ENCODE measurements at regions not wholly inside any gene's neighbourhood (a gene's known extent, or its start where the extent isn't known, plus 50 kb on each side); places are given as distances from the start of the nearest gene placed in this dataset.

GRCh38 chr13:69306766-69307165 lies 800.9 kb upstream of the ATXN8OS start:
- H3K4me3 Mint-ChIP-seq (ENCODE audit: low read depth): no peak overlapping the region
- no peaks in the 10 kb centered on the region for H3K4me1 Mint-ChIP-seq (ENCODE audit: low read depth)
- H3K27me3 Mint-ChIP-seq: no peaks in the 10 kb centered on the region
- no peaks in the 10 kb centered on the region for H3K36me3 Mint-ChIP-seq (ENCODE audit: insufficient read depth)
- peak; percentile 18 for TF ChIP-seq CTCF (IDR thresholded peaks at IDR 0.05; ENCODE audit: unreplicated experiment)
- DNase-seq (ENCODE audit: low spot score, unreplicated experiment): no peak
- no peaks in the 10 kb centered on the region for H3K9me3 Mint-ChIP-seq (ENCODE audit: low read depth)
- no peak overlapping the region for H3K27ac Mint-ChIP-seq

GRCh38 chr13:69300131-69300530 lies 807.5 kb upstream of the ATXN8OS start:
- DNase-seq (ENCODE audit: low spot score, unreplicated experiment): no peak
- Mint-ChIP-seq H3K4me1 (ENCODE audit: low read depth) (peaks cover 1% of the 10 kb centered on the region), H3K36me3 (ENCODE audit: insufficient read depth) (no peaks in the 10 kb centered on the region), H3K27ac (no peak overlapping the region), H3K27me3 (no peaks in the 10 kb centered on the region), H3K9me3 (ENCODE audit: low read depth) (no peaks in the 10 kb centered on the region), H3K4me3 (ENCODE audit: low read depth) (no peak overlapping the region)
- TF ChIP-seq CTCF (IDR thresholded peaks at IDR 0.05; ENCODE audit: unreplicated experiment): no peak

GRCh38 chr13:69296130-69296529 lies 811.5 kb upstream of the ATXN8OS start:
- Mint-ChIP-seq H3K4me3 (ENCODE audit: low read depth) (no peak overlapping the region), H3K9me3 (ENCODE audit: low read depth) (no peaks in the 10 kb centered on the region), H3K27ac (no peak overlapping the region), H3K4me1 (ENCODE audit: low read depth) (peaks cover 1% of the 10 kb centered on the region), H3K36me3 (ENCODE audit: insufficient read depth) (no peaks in the 10 kb centered on the region), H3K27me3 (no peaks in the 10 kb centered on the region)
- no peak for DNase-seq (ENCODE audit: low spot score, unreplicated experiment)
- TF ChIP-seq CTCF (IDR thresholded peaks at IDR 0.05; ENCODE audit: unreplicated experiment): no peak

- Mint-ChIP-seq H3K4me1 (ENCODE audit: low read depth) (peaks cover 1% of the 10 kb centered on the region), H3K36me3 (ENCODE audit: insufficient read depth) (no peaks in the 10 kb centered on the region), H3K9me3 (ENCODE audit: low read depth) (no peaks in the 10 kb centered on the region), H3K4me3 (ENCODE audit: low read depth) (no peak overlapping the region), H3K27ac (no peak overlapping the region), H3K27me3 (no peaks in the 10 kb centered on the region)
- DNase-seq (ENCODE audit: low spot score, unreplicated experiment): no peak
- no peak for TF ChIP-seq CTCF (IDR thresholded peaks at IDR 0.05; ENCODE audit: unreplicated experiment)
These were observed 814.7 kb upstream of the ATXN8OS start for GRCh38 chr13:69292789-69293425.

GRCh38 chr13:69291292-69291906 lies 816.2 kb upstream of the ATXN8OS start:
- Mint-ChIP-seq H3K9me3 (ENCODE audit: low read depth) (no peaks in the 10 kb centered on the region), H3K4me1 (ENCODE audit: low read depth) (peaks cover 1% of the 10 kb centered on the region), H3K27me3 (no peaks in the 10 kb centered on the region), H3K4me3 (ENCODE audit: low read depth) (no peak overlapping the region), H3K36me3 (ENCODE audit: insufficient read depth) (no peaks in the 10 kb centered on the region), H3K27ac (no peak overlapping the region)
- DNase-seq (ENCODE audit: low spot score, unreplicated experiment): no peak
- TF ChIP-seq CTCF (IDR thresholded peaks at IDR 0.05; ENCODE audit: unreplicated experiment): no peak

All from progenitor cell of endocrine pancreas (in vitro differentiated cells).